Activated naive CD4-positive, alpha-beta T cell treated with Interleukin-2 at 50 U/mL for 16 hours (primary cell): ENCODE measurements at regions not wholly inside any gene's neighbourhood (a gene's known extent, or its start where the extent isn't known, plus 50 kb on each side); places are given as distances from the start of the nearest gene placed in this dataset.
"Not testable (repeated sequence)": the region's sequence is repeated elsewhere in the genome, so short reads cannot be mapped to it uniquely, and the experiment has no call there.

ENCODE experiments used
- DNase-seq: peaks from one replicate; pipeline ENCODE4 v3.0.0-alpha.2; 2020

DNA sequence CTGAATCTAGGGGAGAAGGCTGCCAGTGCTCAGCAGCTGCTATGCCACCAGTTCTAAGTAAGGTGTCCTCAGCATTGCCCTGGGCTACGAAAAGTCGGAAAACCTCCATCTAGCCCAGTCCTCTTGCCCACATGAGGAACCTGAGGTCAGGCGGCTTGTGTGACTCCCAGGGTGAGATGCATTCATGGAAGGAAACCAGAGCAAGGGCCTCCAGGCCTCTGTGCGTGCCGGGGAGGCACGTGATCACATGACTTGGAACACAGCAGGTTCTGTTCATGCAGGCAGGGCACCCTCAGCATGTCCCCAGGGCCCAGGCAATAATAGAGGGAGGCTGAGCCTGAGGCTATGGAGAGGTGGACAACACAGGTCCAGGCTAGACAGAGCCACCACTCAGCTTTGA is 312.5 kb upstream of the DUSP10 start:
- DNase-seq: no peak

DNA sequence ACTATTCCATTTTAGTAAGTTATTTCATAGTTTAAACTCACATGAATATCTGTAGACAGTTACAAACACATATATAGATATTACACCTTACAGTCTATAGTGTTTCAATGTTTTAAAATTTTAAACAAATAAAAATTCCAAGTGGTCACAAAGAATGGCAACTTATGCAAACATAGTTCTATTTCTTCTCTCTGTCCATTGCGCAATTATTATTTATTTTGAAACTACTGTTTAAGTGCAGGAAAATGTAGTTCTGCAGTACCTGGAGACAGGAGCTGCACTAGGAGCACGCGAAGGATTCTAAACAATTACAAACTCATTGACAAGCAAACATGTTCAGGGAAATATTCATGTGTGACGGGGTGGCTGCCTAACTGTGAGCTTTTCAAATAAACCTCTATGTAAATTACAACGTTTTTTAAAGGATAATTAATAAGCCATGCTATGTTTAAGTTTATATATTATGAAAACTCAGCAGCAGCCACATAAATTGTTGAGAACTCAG is 312.0 kb upstream of the DUSP10 start:
- no peak for DNase-seq

DNA sequence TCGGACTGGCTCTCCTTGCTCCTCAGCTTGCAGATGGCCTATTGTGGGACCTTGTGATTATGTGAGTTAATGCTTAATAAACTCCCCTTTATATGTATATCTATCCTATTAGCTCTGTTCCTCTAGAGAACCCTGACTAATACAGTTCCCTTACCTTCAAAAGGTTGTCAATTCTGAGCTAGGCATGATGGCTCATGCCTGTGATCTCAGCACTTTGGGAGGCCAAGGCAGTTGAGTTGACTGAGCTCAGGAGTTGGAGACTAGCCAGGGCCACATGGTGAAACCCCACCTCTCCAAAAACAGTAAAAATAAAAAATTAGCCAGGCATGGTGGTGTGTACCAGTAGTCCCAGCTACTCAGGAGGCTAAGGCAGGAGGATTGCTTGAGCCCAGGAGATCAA is 309.4 kb upstream of the DUSP10 start:
- not testable (repeated sequence) for DNase-seq

DNA sequence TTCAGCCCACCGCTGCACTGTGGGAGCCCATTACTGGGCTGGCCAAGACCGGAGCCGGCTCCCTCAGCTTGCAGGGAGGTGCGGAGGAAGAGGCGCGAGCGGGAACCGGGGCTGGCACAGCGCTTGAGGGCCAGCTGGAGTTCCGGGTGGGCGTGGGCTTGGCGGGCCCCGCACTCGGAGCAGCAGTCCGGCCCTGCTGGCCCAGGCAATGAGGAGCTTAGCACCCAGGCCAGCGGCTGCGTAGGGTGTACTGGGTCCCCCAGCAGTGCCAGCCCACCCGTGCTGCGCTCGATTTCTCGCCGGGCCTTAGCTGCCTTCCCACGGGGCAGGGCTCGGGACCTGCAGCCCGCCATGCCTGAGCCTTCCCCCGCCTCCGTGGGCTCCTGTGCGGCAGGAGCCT is 307.8 kb upstream of the DUSP10 start:
- not testable (repeated sequence) for DNase-seq

DNA sequence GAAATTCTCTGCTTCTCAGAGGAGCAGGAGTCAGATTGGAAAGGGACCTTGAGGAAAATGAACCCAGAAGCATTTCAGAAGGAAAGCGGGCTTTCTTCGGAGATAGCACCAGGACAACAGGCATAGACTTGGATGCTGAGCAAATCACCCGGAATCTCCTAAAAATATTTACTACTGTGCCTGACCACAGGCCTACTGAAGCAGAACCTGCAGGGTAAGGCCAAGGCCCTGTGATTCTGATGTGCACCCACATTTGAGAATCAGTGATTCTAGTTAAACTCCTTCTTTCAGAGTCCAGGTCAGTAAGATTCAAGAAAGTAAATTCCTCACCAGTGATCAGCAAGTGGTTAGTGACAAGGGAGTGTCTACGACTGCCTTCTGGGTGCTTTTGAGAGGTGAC is 307.3 kb upstream of the DUSP10 start:
- no peak for DNase-seq

DNA sequence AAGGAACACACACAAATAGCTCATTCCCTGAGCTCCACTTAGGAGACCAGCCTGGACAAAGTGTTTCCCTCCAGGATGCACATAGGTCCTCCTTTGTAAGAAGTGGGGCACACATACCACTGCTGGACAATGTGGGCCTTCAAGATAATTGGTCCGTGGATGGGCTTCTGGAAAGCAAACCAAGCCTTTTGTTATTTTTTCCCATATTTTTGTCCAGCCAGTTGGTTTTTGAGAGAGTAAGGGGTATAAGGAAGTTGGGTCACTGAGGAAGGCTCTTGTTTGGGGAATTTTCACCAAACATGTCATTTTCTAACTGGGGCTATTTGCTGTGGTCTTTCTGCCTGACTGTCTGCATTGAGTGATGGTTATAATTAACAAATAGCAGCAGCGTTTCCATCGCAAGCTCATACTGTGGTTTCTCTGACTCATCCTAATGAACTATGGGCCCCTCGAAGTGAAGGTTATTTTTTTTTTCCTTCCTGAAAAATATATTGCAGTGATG is 306.3 kb upstream of the DUSP10 start:
- DNase-seq: no peak

DNA sequence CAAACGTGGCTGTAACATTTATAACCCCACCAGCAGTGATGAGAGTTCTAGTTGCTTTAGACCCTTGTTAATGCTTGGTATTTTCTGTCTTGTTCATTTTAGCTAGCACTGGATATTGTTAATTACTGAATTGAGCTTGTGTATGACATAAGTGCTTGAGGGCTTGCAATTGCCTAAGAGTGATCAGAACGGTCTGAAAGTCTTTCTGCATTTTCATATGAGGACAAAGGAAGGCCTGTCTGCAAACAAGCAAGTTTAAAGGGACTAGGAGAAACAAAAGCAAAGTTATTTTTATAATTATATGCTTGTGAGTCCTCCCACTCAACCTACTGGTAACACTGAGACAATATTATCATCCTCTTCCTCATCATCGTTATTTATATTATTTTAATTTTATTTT is 305.5 kb upstream of the DUSP10 start:
- DNase-seq: no peak

DNA sequence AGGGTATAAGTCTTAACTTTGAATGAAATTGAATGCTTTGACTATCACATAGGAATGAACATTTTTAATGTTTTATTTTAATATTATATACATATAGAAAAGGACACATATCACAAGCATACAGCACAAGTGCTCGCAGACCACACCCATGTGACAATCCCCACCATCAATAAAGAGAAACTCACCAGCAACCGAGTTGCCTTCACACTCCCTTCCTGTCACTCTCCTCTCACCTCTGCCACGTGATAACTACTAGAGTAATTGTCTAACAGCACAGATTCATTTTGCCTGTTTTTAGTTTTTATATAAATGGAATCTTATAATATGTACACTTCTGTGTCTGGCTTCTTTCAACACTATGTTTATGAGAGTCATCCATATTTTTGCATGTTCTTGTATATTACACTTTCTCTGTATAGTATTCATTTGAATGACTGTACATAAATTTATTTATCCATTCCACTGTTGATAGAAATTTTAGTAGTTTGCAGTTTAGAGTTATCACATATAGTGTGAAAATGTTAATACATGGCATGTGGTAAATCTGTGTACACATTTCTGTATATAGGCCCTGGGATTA is 304.9 kb upstream of the DUSP10 start:
- DNase-seq: no peak

DNA sequence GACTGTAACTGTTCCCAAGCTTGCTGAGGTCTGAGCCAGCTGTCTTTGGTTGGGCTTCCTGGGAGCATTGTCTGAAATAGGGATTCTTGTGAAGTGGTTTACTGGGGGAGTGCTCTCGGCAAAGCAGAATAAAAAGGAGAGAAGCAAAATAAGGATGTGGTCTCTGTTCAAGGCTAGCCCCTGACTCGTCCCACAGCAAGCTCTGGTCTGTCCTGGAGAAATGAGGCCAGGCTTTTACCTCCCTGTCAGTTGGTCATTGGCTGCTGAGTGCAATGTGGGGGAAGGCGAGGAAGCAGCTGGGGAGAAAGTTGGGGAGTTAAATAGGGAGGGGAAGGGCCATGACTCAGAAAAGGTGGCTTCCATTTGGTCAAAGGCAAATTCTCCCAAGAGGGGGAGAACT is 303.9 kb upstream of the DUSP10 start:
- DNase-seq: no peak

DNA sequence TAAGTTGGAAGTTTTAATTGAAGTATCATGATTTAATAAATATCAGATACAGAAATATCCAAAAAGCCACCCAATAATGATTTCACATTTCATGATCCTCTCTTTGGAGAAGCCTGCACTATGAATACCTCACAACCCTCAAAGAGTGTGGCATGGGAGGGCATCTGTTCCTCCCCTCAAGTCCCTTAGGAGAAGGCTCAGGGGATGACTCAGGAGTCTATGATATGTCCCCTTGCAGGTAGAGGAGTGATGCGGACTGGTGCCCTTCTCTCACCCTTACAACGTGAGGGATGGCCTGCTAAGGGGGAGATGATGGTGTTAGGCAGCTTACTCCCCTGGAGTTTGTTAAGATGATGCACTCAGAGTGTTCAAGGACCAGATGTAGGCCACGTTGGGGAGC is 303.3 kb upstream of the DUSP10 start:
- no peak for DNase-seq

DNA sequence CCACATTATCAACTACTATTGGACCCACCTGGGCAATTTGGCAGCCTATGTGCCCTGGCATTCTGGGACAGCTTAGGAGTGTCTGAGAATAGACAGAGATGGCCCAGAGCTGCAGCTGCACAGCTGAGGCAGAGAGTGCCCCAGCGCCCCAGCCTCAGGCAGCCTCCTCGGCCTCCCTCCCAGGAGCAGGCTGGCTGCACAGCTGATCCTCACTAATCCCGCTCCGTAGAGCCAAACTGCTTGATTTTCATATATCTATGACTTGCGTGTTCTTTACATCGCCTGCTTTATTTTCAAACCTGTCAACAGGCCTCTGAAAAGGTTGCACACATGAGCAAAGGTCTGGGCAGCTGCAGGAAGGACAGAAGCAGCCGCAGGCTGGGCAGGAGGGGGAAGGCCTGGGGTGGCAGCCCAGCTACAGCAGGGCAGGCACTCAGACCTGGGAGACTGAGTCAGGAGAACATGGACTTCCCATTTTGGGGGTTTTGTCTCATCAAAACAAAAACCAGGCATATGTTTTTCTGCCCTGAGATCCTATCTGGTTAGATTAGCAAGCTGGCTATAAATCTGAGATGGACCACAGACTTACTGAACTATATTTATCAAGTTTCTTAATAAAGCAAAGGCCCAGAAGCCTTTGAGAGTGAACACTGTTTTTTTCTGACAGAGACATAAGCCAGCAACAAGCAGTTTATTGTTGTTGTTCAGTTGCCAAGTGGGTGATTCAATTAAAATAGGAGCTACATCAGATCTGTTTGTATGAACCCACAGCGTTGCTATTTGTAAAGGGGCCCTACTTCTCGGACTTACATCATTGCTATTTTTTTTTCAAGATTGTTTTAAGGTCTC is 301.8 kb upstream of the DUSP10 start:
- no peak for DNase-seq

DNA sequence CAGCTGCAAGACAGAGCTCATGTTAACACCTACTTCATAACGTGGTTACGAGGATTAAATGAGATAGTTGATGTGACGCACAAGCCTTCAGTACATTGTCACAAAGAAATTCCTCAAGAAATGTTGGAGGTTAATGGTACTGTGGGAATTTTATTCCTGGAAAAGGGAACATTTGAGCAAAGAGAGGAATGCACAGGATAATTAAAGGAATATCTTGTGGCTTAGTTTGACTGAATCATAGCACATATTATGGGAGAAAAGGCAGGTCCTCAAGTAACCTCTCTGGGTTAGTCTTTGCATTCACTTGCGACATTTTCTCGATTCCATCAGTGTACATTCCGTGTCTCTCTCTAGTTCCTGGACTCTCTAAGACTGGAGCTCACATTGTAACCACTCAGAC is 300.2 kb upstream of the DUSP10 start:
- no peak for DNase-seq

DNA sequence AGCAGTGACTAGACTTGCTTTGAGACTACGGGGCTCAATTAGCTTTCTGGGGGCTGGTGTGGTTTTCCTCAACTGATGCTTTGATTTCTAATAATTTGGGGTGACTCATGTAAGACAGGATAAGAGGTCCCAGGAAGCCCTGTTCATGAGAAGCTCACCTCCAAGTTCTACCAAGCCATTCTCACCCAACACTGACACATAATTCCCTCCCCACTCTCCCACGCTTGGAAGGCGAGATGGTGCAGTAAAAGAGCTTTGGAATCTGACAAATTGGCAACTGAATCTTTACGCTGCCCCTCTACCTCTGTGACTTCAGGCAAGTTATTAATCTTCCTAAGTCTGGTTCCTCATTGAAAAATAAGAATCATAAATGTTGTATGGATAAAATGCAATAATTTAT is 299.1 kb upstream of the DUSP10 start:
- no peak for DNase-seq

DNA sequence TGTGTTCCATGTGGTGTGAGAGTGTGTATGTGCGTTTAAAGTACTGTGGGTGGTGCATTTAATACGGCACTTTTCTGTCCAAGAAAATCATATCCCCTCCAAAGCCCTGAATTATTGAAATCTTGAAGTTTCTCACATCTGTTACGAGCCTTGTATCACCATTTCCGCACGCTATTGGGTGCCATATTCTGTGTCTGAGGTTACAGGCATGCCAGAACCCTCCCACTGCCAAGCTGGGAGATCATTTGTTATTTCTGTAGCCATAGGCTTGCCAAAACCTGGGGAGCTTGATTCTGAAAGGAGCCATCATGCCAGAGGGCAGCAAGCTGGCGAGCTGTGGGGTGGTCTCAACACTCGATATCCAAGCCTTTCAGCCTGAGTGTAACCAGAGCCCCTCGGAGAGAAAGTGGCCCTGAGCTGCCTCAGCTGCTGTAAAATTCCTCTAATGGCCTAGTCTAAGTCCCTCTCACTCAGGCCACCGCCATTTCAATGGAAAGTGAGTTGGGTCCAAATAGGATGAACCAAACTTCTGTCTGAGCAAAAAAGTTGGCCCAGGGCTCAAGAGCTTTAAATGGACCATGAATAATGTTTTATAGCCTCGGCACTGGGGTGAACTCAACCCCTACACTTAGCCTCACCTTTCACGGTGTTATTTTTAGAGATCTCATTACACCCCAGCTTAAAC is 298.4 kb upstream of the DUSP10 start:
- DNase-seq: no peak

DNA sequence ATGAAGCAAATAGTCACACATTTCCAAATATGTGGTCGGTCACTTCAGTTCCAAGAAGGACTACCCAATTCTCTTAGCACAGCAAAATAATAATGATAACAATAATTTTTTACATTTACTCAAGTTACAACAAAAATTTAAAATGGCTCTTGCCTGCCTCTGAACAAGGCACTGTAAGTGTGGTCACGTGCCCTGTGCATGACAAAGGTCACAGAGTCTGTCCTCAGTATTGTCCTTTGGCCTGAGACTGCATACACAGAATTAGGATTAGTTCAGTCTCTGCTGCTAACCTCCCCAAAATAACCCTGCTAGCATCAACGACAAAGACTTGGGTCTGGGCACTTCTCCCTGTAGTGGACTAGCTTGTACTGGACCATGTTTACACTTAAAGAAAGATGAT is 297.1 kb upstream of the DUSP10 start:
- no peak for DNase-seq

DNA sequence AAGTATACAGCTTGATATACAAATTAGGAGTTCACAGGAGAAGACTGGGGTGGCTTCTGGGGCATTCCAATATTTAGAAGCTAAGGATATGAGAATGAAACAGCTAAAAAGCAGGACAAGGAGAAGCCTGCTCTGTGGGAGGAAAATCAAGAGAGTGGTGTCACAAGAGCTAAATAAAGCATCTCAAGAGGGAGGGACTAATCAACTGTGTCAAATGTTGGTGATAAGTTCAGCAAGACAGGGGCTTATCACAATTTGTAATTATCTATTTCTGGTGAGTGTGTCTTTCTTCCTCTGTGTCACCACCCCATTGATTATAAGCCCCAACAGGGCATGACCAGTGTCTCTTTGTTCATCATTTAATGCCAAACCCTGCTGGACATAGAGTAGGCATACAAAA is 295.8 kb upstream of the DUSP10 start:
- DNase-seq: no peak

DNA sequence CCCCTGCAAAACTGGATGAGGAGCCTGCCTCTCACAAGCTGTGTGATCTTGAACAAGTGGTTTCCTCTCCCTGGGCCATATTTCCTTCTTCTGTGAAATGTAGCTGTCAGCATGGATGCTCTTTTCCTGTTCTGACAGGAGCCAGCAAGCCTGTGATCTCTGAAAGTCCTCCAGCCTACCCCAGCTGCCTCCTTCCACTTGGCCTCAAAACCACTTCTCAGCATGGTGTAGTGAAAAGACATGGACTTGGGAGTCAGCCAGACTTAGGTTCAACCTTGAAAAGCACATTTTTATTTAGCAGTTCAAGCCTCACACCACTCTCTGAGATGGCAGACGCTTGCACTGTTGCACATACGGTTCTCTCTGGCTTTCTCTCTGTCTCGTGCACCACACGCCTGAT is 292.9 kb upstream of the DUSP10 start:
- no peak for DNase-seq

DNA sequence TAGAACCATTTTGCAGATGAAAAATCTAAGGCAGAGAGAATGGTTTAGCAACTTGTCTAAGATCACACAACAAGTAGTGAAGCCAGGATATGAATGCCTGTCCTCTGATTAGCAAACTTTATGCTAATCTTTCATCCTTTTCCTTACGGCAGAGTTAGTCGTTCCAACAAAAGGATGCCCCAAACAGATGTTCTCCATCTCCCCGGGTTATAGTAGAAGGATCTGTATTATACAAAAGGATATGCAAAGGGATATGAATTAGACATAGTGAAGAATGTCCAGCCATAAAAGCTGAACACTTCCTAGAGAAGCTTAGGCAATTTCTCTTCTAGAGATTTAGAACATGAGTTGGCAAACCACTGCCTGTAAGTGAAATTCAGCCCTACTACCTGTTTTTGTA is 291.6 kb upstream of the DUSP10 start:
- no peak for DNase-seq

DNA sequence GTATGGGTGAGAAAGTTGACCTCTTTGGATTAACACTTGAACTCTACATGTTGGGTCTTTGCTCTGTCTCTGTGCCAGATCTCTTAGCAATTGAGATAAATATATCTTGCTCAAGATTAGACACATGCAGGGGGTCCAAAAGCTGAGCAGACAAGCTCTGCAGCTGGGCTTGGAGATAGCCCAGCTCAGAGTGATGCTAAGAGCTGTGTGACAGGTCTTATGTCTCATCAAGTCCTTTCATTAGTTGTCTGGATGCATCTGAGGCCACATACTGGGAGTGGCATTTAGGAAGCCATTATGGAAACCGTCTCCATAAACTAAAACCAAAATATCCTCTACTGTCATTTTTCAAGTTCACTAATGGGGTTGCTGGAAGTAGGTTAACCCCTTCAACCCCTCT is 289.4 kb upstream of the DUSP10 start:
- DNase-seq: no peak

DNA sequence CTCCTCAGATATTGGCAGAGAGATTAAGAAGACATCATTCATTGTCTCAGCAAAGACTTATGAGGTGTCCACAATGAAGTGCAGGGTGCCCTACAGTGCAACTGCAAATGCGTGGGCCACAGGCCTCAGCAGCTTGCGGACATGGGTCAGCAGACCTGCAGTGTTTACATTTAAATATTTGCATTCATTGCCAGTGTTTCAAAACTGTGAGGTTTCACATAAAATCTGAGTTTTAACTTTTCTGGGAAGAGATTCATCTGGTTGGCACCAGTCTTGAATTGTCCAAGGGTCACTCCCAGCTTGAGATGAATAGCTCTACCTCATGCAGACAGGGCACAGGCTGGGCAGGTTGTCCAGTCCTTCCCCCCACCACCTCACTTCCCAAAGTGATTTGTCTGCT is 286.8 kb upstream of the DUSP10 start:
- no peak for DNase-seq

DNA sequence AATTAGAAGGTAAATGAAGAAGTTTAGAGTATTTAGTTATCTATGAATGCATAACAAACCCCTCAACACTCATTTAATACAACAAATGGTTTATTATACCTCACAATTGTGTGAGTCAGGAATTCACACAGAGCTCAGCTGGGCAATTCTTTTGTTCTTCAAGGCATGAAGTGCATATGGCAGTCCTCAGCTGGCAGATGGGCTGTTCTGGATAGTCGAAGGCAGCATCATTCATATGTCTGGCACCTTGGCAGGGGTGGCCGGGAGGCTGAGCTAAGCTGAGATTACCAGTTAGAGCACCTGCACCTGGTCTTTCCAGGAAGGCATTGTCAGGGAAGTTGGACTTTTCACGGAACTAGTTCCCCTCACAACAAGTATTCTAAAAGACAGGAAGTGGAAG is 286.2 kb upstream of the DUSP10 start:
- DNase-seq: no peak

DNA sequence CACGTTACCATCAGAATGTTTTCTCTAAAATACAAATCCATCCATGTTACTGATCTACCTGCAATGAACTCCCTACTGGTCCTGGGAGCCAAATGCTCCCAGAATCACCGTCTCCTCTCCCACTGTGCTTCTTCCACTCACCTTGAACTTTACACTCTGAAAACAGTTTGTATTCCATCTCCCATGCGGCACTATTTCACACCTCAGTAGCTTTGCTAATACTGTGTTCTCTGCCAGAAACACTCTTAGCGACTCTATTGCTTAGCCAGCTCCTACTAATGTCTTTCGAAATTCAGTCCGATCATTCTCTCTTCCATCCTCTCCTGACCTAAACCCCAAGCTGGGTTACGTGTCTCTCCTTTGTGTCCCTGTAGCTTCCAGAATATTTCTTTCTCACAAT is 284.4 kb upstream of the DUSP10 start:
- no peak for DNase-seq

DNA sequence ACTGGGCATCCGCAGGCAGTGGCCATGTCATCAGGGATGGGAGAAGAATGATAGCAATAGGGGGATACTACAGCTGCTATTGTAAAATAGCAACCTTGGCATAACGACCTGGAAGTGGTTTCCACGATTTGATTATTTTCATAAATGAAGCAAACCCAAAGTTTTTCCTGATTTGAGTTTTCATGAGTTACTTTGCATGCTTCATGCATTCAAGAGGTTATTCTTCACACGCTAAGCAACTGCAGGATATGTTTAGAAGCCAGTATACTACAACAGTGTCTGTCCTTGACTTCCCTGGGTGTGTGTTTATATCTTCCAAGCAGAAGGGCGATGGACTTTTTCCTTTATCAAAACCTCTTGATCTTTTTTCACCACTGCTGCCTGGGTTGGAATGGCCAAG is 281.1 kb upstream of the DUSP10 start:
- DNase-seq: no peak

DNA sequence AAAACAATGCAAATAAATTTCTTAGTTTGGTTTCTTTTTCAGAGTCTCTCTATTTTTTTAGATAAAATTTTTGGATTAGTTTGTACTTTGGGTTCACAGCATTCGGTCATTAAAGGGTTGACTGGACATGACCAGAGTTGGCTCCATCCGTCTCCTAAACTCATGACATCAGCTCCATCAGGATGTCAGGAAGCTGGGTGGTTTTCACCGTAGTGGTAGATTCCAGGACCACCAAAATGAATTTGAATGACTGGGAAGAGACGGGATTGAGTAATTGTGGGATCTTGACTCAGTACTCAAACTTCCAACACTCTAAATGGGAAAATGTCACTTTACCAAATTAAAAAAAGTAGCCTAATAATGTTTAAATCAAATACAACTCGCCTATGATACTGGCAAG is 279.2 kb upstream of the DUSP10 start:
- no peak for DNase-seq
